ENCODE measurements at regions not wholly inside any gene's neighbourhood (a gene's known extent, or its start where the extent isn't known, plus 50 kb on each side); places are given as distances from the start of the nearest gene placed in this dataset.

- Histone ChIP-seq H3K9me3 (no peaks in the 10 kb centered on the region), H3K4me1 (no peaks in the 10 kb centered on the region), H3K4me3 (no peak overlapping the region), H3K27me3 (no peaks in the 10 kb centered on the region), H3K36me3 (peaks cover 0 to 9% (median 0%) of the 10 kb centered on the region in 3 donors), H3K27ac (no peak overlapping the region)
- 81 to 83% methylated on average over 7 of the region's 7 CpGs for WGBS, 2 donors
- no peak for DNase-seq (ENCODE audit: low spot score in 2 of 2)
- no peak for TF ChIP-seq EP300 (IDR thresholded peaks at IDR 0.05)
- TF ChIP-seq POLR2A (IDR thresholded peaks at IDR 0.05): no peak
- TF ChIP-seq, protein P1, sequence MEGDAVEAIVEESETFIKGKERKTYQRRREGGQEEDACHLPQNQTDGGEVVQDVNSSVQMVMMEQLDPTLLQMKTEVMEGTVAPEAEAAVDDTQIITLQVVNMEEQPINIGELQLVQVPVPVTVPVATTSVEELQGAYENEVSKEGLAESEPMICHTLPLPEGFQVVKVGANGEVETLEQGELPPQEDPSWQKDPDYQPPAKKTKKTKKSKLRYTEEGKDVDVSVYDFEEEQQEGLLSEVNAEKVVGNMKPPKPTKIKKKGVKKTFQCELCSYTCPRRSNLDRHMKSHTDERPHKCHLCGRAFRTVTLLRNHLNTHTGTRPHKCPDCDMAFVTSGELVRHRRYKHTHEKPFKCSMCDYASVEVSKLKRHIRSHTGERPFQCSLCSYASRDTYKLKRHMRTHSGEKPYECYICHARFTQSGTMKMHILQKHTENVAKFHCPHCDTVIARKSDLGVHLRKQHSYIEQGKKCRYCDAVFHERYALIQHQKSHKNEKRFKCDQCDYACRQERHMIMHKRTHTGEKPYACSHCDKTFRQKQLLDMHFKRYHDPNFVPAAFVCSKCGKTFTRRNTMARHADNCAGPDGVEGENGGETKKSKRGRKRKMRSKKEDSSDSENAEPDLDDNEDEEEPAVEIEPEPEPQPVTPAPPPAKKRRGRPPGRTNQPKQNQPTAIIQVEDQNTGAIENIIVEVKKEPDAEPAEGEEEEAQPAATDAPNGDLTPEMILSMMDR (IDR thresholded peaks at IDR 0.05): no peak
Measured at GRCh38 chr14:89498878-89499277, 81.8 kb upstream of the FOXN3 start.

GRCh38 chr14:89495718-89496117 is 78.7 kb upstream of the FOXN3 start:
- Histone ChIP-seq H3K36me3 (peaks cover 0 to 8% (median 0%) of the 10 kb centered on the region in 3 donors), H3K4me1 (no peaks in the 10 kb centered on the region), H3K27ac (no peak overlapping the region), H3K27me3 (no peaks in the 10 kb centered on the region), H3K4me3 (no peak overlapping the region), H3K9me3 (no peaks in the 10 kb centered on the region)
- TF ChIP-seq EP300 (IDR thresholded peaks at IDR 0.05) (no peak), POLR2A (IDR thresholded peaks at IDR 0.05) (no peak)
- TF ChIP-seq, protein P1 (IDR thresholded peaks at IDR 0.05): no peak
- 91 to 95% methylated on average over 8 of the region's 8 CpGs for WGBS, 2 donors
- no peak for DNase-seq (ENCODE audit: low spot score in 2 of 2)

DNA sequence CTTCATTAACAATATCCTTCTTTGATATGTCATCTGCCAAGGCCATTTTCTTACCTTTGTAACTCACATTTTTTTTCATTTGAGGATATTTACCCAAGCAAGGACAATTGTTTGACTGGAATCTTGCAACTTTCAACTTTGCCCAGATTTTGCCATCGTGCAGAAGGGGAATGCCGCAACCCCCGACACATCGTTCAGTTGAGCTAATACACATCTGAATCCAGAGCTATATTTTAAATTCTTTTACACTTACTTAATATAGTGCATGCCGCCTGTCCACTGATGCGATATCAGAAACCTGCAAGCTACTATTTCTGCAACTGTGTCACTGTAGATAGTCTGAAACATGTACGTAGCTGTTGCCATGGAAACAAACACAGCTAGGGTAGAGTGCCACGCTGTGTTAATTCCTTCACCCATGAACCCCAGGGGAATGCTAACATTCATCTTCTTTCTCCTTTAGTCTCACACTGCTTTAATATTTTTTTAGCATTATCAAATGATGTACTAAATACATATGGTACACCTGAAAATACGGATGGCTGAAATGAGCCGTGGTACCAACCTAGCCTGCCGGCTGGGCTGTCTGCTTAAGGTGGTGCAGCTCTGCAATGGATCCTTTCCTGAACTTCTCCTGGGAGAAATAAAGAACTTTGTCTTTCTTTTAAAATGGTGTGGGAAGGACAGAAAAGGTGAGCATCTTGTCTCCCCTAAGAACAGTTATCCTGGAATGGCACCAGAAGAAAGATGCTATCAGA is 77.0 kb upstream of the FOXN3 start:
- no peaks in the 10 kb centered on the region for H3K9me3 ChIP-seq
- H3K27me3 ChIP-seq: no peaks in the 10 kb centered on the region
- H3K27ac ChIP-seq: no peak overlapping the region
- TF ChIP-seq POLR2A (IDR thresholded peaks at IDR 0.05) (no peak), EP300 (IDR thresholded peaks at IDR 0.05) (no peak)
- TF ChIP-seq, protein P1 (IDR thresholded peaks at IDR 0.05): no peak
- peaks cover 0 to 4% (median 0%) of the 10 kb centered on the region in 4 donors for H3K4me1 ChIP-seq
- H3K4me3 ChIP-seq: no peak overlapping the region
- H3K36me3 ChIP-seq: no peaks in the 10 kb centered on the region
- no peak for DNase-seq (ENCODE audit: low spot score in 2 of 2)
- 92 to 94% methylated on average over 11 of the region's 11 CpGs for WGBS, 2 donors

DNA sequence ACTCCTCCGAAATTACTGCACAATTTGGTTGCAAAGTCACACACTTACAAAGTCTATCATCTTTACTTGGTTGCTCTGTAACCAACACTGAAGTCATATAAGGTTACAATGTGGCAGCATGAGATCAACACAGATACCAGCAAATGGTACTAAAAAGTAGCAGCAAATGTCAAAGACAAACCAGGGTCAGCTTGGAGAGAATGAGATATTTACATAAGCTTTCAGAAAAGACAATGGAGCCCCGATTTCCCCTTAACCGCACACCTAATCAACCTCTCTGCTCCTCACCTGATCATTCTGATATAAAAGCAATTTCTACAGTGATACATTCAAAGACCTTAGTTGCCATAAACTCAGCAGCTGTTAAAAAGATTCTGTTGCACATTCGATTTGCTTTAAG is 76.4 kb upstream of the FOXN3 start:
- Histone ChIP-seq H3K4me1 (peaks cover 0 to 4% (median 0%) of the 10 kb centered on the region in 4 donors), H3K4me3 (no peak overlapping the region)

More for the DNA sequence above, 76.4 kb upstream of the FOXN3 start:
- Histone ChIP-seq H3K36me3 (no peaks in the 10 kb centered on the region), H3K27ac (no peak overlapping the region), H3K27me3 (no peaks in the 10 kb centered on the region), H3K9me3 (no peaks in the 10 kb centered on the region)
- WGBS, 2 donors: 89 to 94% methylated on average over 4 of the region's 4 CpGs
- DNase-seq (ENCODE audit: low spot score in 2 of 2): no peak
- TF ChIP-seq, protein P1 (IDR thresholded peaks at IDR 0.05): no peak
- no peak for TF ChIP-seq POLR2A (IDR thresholded peaks at IDR 0.05)
- no peak for TF ChIP-seq EP300 (IDR thresholded peaks at IDR 0.05)

Data from tibial nerve (tissue), 4 donors.